GM23338 (cell line): ENCODE measurements at regions not wholly inside any gene's neighbourhood (a gene's known extent, or its start where the extent isn't known, plus 50 kb on each side); places are given as distances from the start of the nearest gene placed in this dataset.

Experiments used
- CREB1 ChIP-seq: fragments of 250-450 bp; sonication (Bioruptor Pico); IDR thresholded peaks from 2 replicates; pipeline ENCODE4 v1.5.0; 2020; ENCODE audit warnings: low read depth, mild to moderate bottlenecking, moderate library complexity
- ETS1 ChIP-seq: IDR thresholded peaks from 2 replicates; pipeline ENCODE4 v1.6.1; 2016; ENCODE audit warnings: antibody characterized with exemption
- EZH2 ChIP-seq: fragments of 200-600 bp; sonication (generic); IDR thresholded peaks from one replicate; pipeline ENCODE4 v1.8.0; 2017; ENCODE audit warnings: antibody characterized with exemption, mild to moderate bottlenecking, low read depth; ENCODE audit not compliant: unreplicated experiment
- EZH2phosphoT487 ChIP-seq: fragments of 200-600 bp; sonication (generic); IDR thresholded peaks from one replicate; pipeline ENCODE4 v1.8.1; 2018; ENCODE audit warnings: antibody characterized with exemption; ENCODE audit not compliant: unreplicated experiment
- JUNB ChIP-seq: IDR thresholded peaks from one replicate; pipeline ENCODE4 v1.6.1; 2016; ENCODE audit warnings: antibody characterized with exemption; ENCODE audit not compliant: unreplicated experiment
- NANOG ChIP-seq: IDR thresholded peaks from 2 replicates; pipeline ENCODE4 v1.6.1; 2016; ENCODE audit warnings: antibody characterized with exemption, borderline replicate concordance
- POLR2AphosphoS5 ChIP-seq: IDR thresholded peaks from 2 replicates; pipeline ENCODE4 v1.6.1; 2016; ENCODE audit warnings: antibody characterized with exemption, low read depth
- REST ChIP-seq: IDR thresholded peaks from one replicate; pipeline ENCODE4 v1.6.1; 2018; ENCODE audit warnings: antibody characterized with exemption; ENCODE audit not compliant: unreplicated experiment
- STAT1 ChIP-seq: IDR thresholded peaks from one replicate; pipeline ENCODE4 v1.6.1; 2016; ENCODE audit warnings: antibody characterized with exemption; ENCODE audit not compliant: unreplicated experiment
- ZNF114 ChIP-seq: fragments of 250-450 bp; sonication (Bioruptor Pico); IDR thresholded peaks from 2 replicates; pipeline ENCODE4 v1.5.0; 2020; ENCODE audit warnings: mild to moderate bottlenecking, moderate library complexity
- ZNF331 ChIP-seq: fragments of 250-450 bp; sonication (Bioruptor Pico); IDR thresholded peaks from 2 replicates; pipeline ENCODE4 v1.5.0; 2020; ENCODE audit warnings: low read depth, mild to moderate bottlenecking, moderate library complexity
- TF ChIP-seq, protein P1 (sequence below), 2 experiments: fragments of 200-600 bp in 1 of 2; sonication (generic) in 1 of 2; conservative IDR thresholded peaks; 2 replicates each; pipeline versions ENCODE4 v1.5.1 to v1.6.1; 2016 to 2017; ENCODE audit warnings: antibody characterized with exemption in 2 of 2, low read depth in 2 of 2, mild to moderate bottlenecking in 2 of 2, moderate library complexity in 1 of 2

DNA sequence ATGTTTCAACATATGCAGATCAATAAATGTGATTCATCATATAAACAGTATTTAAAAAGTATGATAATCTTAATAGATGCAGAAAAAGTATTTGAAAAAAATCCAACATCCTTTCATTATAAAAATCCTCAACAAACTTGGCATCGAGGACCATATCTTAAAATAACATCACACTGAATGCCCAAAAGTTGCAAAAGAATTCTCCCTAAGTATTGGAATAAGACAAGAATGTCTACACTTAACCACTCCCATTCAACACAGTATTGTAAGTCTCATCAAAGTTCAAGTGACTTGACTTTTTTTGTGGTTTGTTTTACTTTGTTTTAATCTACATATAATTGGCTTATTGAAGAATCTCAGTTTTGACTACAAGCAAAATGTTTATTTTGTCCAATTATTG is 779.0 kb upstream of the SLIT2 start:
- TF ChIP-seq, protein P1, sequence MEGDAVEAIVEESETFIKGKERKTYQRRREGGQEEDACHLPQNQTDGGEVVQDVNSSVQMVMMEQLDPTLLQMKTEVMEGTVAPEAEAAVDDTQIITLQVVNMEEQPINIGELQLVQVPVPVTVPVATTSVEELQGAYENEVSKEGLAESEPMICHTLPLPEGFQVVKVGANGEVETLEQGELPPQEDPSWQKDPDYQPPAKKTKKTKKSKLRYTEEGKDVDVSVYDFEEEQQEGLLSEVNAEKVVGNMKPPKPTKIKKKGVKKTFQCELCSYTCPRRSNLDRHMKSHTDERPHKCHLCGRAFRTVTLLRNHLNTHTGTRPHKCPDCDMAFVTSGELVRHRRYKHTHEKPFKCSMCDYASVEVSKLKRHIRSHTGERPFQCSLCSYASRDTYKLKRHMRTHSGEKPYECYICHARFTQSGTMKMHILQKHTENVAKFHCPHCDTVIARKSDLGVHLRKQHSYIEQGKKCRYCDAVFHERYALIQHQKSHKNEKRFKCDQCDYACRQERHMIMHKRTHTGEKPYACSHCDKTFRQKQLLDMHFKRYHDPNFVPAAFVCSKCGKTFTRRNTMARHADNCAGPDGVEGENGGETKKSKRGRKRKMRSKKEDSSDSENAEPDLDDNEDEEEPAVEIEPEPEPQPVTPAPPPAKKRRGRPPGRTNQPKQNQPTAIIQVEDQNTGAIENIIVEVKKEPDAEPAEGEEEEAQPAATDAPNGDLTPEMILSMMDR (conservative IDR thresholded peaks at IDR 0.05; ENCODE audit: low read depth in 2 of 2): no peak
- TF ChIP-seq EZH2phosphoT487 (no peak), POLR2AphosphoS5 (no peak), EZH2 (no peak), NANOG (no peak), CREB1 (CRISPR knock-in tag) (no peak), REST (no peak), ZNF331 (CRISPR knock-in tag) (no peak), JUNB (no peak), ETS1 (no peak), STAT1 (no peak), ZNF114 (CRISPR knock-in tag) (no peak)
